ENCODE measurements at regions not wholly inside any gene's neighbourhood (a gene's known extent, or its start where the extent isn't known, plus 50 kb on each side); places are given as distances from the start of the nearest gene placed in this dataset.

GRCh38 chr2:180125245-180125962, 118.3 kb upstream of the CWC22 start:
- TF ChIP-seq, protein P1, sequence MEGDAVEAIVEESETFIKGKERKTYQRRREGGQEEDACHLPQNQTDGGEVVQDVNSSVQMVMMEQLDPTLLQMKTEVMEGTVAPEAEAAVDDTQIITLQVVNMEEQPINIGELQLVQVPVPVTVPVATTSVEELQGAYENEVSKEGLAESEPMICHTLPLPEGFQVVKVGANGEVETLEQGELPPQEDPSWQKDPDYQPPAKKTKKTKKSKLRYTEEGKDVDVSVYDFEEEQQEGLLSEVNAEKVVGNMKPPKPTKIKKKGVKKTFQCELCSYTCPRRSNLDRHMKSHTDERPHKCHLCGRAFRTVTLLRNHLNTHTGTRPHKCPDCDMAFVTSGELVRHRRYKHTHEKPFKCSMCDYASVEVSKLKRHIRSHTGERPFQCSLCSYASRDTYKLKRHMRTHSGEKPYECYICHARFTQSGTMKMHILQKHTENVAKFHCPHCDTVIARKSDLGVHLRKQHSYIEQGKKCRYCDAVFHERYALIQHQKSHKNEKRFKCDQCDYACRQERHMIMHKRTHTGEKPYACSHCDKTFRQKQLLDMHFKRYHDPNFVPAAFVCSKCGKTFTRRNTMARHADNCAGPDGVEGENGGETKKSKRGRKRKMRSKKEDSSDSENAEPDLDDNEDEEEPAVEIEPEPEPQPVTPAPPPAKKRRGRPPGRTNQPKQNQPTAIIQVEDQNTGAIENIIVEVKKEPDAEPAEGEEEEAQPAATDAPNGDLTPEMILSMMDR (IDR thresholded peaks at IDR 0.05 in 2 of 3, conservative IDR thresholded peaks at IDR 0.05 in 1 of 3; ENCODE audit: borderline replicate concordance in 1 of 3, insufficient read depth in 1 of 3, low read depth in 2 of 3, low read length in 2 of 3): peak; percentile 65 to 75 (median 72); a peak in 5 of 6 replicates
- TF ChIP-seq ELF1 (IDR thresholded peaks at IDR 0.05; ENCODE audit: borderline replicate concordance, low read depth) (no peak), POLR2AphosphoS5 (IDR thresholded peaks at IDR 0.05; ENCODE audit: low read depth, low read length) (no peak), EGR1 (IDR thresholded peaks at IDR 0.05; ENCODE audit: low read depth) (no peak), POLR2A (IDR thresholded peaks at IDR 0.05; ENCODE audit: borderline replicate concordance, extremely low read depth, insufficient read depth, insufficient read length) (no peak), TCF7L2 (IDR thresholded peaks at IDR 0.05; ENCODE audit: borderline replicate concordance, extremely low read depth, insufficient read depth, insufficient read length) (peak; percentile 30), EZH2 (IDR thresholded peaks at IDR 0.05) (no peak), SIN3A (IDR thresholded peaks at IDR 0.05; ENCODE audit: low read depth) (no peak), RAD21 (IDR thresholded peaks at IDR 0.05; ENCODE audit: low read depth) (peak; percentile 90), JUND (IDR thresholded peaks at IDR 0.05) (no peak), ZFX (IDR thresholded peaks at IDR 0.05) (no peak), YY1 (IDR thresholded peaks at IDR 0.05; ENCODE audit: extremely low read depth, insufficient replicate concordance, low read depth, low read length) (no peak)
- TF ChIP-seq, protein P2, sequence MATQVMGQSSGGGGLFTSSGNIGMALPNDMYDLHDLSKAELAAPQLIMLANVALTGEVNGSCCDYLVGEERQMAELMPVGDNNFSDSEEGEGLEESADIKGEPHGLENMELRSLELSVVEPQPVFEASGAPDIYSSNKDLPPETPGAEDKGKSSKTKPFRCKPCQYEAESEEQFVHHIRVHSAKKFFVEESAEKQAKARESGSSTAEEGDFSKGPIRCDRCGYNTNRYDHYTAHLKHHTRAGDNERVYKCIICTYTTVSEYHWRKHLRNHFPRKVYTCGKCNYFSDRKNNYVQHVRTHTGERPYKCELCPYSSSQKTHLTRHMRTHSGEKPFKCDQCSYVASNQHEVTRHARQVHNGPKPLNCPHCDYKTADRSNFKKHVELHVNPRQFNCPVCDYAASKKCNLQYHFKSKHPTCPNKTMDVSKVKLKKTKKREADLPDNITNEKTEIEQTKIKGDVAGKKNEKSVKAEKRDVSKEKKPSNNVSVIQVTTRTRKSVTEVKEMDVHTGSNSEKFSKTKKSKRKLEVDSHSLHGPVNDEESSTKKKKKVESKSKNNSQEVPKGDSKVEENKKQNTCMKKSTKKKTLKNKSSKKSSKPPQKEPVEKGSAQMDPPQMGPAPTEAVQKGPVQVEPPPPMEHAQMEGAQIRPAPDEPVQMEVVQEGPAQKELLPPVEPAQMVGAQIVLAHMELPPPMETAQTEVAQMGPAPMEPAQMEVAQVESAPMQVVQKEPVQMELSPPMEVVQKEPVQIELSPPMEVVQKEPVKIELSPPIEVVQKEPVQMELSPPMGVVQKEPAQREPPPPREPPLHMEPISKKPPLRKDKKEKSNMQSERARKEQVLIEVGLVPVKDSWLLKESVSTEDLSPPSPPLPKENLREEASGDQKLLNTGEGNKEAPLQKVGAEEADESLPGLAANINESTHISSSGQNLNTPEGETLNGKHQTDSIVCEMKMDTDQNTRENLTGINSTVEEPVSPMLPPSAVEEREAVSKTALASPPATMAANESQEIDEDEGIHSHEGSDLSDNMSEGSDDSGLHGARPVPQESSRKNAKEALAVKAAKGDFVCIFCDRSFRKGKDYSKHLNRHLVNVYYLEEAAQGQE (IDR thresholded peaks at IDR 0.05; ENCODE audit: low read depth): no peak
